H9 (cell line): ENCODE measurements at regions not wholly inside any gene's neighbourhood (a gene's known extent, or its start where the extent isn't known, plus 50 kb on each side); places are given as distances from the start of the nearest gene placed in this dataset.

Experiments used
- DNase-seq: peaks from one replicate; pipeline ENCODE4 v3.0.0-alpha.2; 2017
- H2AFZ ChIP-seq: one replicate; pipeline ENCODE4 v1.6.1; 2013; ENCODE audit warnings: mild to moderate bottlenecking, low read length, control low read depth, moderate library complexity
- H2AK5ac ChIP-seq: 2 replicates; pipeline ENCODE4 v1.6.1; 2013; ENCODE audit warnings: low read length, control low read depth, mixed read lengths; ENCODE audit not compliant: insufficient read length
- H2BK120ac ChIP-seq: one replicate; pipeline ENCODE4 v1.6.1; 2013; ENCODE audit warnings: low read depth, mild to moderate bottlenecking, low read length, control low read depth, inconsistent platforms; ENCODE audit not compliant: poor library complexity, severe bottlenecking
- H2BK12ac ChIP-seq: 2 replicates; pipeline ENCODE4 v1.6.1; 2013; ENCODE audit warnings: low read length, control low read depth, mixed read lengths, low read depth; ENCODE audit not compliant: insufficient read length
- H2BK15ac ChIP-seq: 2 replicates; pipeline ENCODE4 v1.6.1; 2013; ENCODE audit warnings: low read depth, low read length, control low read depth
- H2BK20ac ChIP-seq: one replicate; pipeline ENCODE4 v1.6.1; 2013; ENCODE audit warnings: low read depth, mild to moderate bottlenecking, low read length, control low read depth, inconsistent platforms; ENCODE audit not compliant: poor library complexity, severe bottlenecking
- H2BK5ac ChIP-seq: 2 replicates; pipeline ENCODE4 v1.6.1; 2013; ENCODE audit warnings: low read length, control low read depth, mixed read lengths; ENCODE audit not compliant: insufficient read length
- H3K14ac ChIP-seq: 2 replicates; pipeline ENCODE4 v1.6.1; 2013; ENCODE audit warnings: low read length, control low read depth; ENCODE audit not compliant: insufficient read depth
- H3K18ac ChIP-seq: 2 replicates; pipeline ENCODE4 v1.6.1; 2013; ENCODE audit warnings: low read depth, mild to moderate bottlenecking, mixed read lengths, low read length, control low read depth; ENCODE audit not compliant: insufficient read length
- H3K23ac ChIP-seq: 2 replicates; pipeline ENCODE4 v1.6.1; 2013; ENCODE audit warnings: low read length, control low read depth, mixed read lengths, low read depth; ENCODE audit not compliant: insufficient read length
- H3K23me2 ChIP-seq: 2 replicates; pipeline ENCODE4 v1.6.1; 2013; ENCODE audit warnings: low read depth, mild to moderate bottlenecking, mixed read lengths, low read length, control low read depth; ENCODE audit not compliant: insufficient read length, poor library complexity, severe bottlenecking
- H3K27ac ChIP-seq: 2 replicates; pipeline ENCODE4 v1.5.1; 2013; ENCODE audit warnings: low read length, control low read depth, mixed read lengths, low read depth; ENCODE audit not compliant: insufficient read length
- H3K27me3 ChIP-seq: 2 replicates; pipeline ENCODE4 v1.6.1; 2013; ENCODE audit warnings: low read length, control low read depth, inconsistent platforms; ENCODE audit not compliant: insufficient read depth
- H3K4ac ChIP-seq: 2 replicates; pipeline ENCODE4 v1.6.1; 2013; ENCODE audit warnings: low read depth, mild to moderate bottlenecking, control low read depth, inconsistent platforms, low read length, moderate library complexity
- H3K4me1 ChIP-seq: 2 replicates; pipeline ENCODE4 v1.6.1; 2013; ENCODE audit warnings: low read length, control low read depth, inconsistent platforms; ENCODE audit not compliant: insufficient read depth
- H3K4me2 ChIP-seq: 2 replicates; pipeline ENCODE4 v1.6.1; 2013; ENCODE audit warnings: low read length, control low read depth, mixed read lengths; ENCODE audit not compliant: insufficient read length, insufficient read depth
- H3K56ac ChIP-seq: 2 replicates; pipeline ENCODE4 v1.6.1; 2013; ENCODE audit warnings: low read depth, mild to moderate bottlenecking, mixed read lengths, low read length, control low read depth; ENCODE audit not compliant: insufficient read length
- H3K79me1 ChIP-seq: 2 replicates; pipeline ENCODE4 v1.6.1; 2013; ENCODE audit warnings: low read depth, mild to moderate bottlenecking, moderate library complexity, low read length, control low read depth, inconsistent platforms; ENCODE audit not compliant: insufficient read depth, poor library complexity, severe bottlenecking
- H3K79me2 ChIP-seq: 2 replicates; pipeline ENCODE4 v1.6.1; 2013; ENCODE audit warnings: low read length, control low read depth, inconsistent platforms; ENCODE audit not compliant: insufficient read depth
- H3K9ac ChIP-seq: 2 replicates; pipeline ENCODE4 v1.6.1; 2013; ENCODE audit warnings: low read length, control low read depth, mixed read lengths; ENCODE audit not compliant: insufficient read length; ENCODE audit errors: extremely low read depth
- H3K9me3 ChIP-seq: one replicate; pipeline ENCODE4 v1.6.1; 2013; ENCODE audit warnings: low read depth, low read length, inconsistent platforms; ENCODE audit not compliant: control insufficient read depth
- H3T11ph ChIP-seq: one replicate; pipeline ENCODE4 v1.6.1; 2013; ENCODE audit warnings: mild to moderate bottlenecking, low read length, control low read depth, inconsistent platforms
- H4K20me1 ChIP-seq: one replicate; pipeline ENCODE4 v1.6.1; 2013; ENCODE audit not compliant: control insufficient read depth, insufficient read length, insufficient read depth
- H4K5ac ChIP-seq: 2 replicates; pipeline ENCODE4 v1.6.1; 2013; ENCODE audit warnings: low read depth, mild to moderate bottlenecking, mixed read lengths, low read length, control low read depth; ENCODE audit not compliant: insufficient read length
- H4K8ac ChIP-seq: replicated peaks from 2 replicates; pipeline ENCODE4 v1.6.1; 2013; ENCODE audit warnings: low read length, control low read depth, mixed read lengths, low read depth; ENCODE audit not compliant: insufficient read length
- H4K91ac ChIP-seq: 2 replicates; pipeline ENCODE4 v1.6.1; 2013; ENCODE audit warnings: low read depth, mild to moderate bottlenecking, moderate library complexity, mixed read lengths, low read length, control low read depth; ENCODE audit not compliant: insufficient read length
- H3K27ac Mint-ChIP-seq, 3 experiments: 2 replicates in 2 of 3; 3 replicates in 1 of 3; pipeline ENCODE4 v1.8.0; 2020 to 2021; ENCODE audit warnings: mixed read lengths in 3 of 3, mild to moderate bottlenecking in 1 of 3, moderate library complexity in 1 of 3
- H3K27me3 Mint-ChIP-seq: 2 replicates; pipeline ENCODE4 v1.8.0; 2021; ENCODE audit warnings: low read depth, mild to moderate bottlenecking, moderate library complexity, mixed read lengths
- H3K36me3 Mint-ChIP-seq, 3 experiments: 2 replicates in 2 of 3; 3 replicates in 1 of 3; pipeline ENCODE4 v1.8.0; 2020 to 2021; ENCODE audit warnings: low read depth in 3 of 3, mixed read lengths in 3 of 3; ENCODE audit not compliant: insufficient read depth in 1 of 3
- H3K4me1 Mint-ChIP-seq, 2 experiments: 2 replicates each; pipeline ENCODE4 v1.8.0; 2020; ENCODE audit warnings: mixed read lengths in 2 of 2
- H3K4me3 Mint-ChIP-seq, 2 experiments: 2 replicates in 1 of 2; 3 replicates in 1 of 2; pipeline ENCODE4 v1.8.0; 2020 to 2021; ENCODE audit warnings: mild to moderate bottlenecking in 2 of 2, mixed read lengths in 2 of 2, moderate library complexity in 1 of 2
- H3K9me3 Mint-ChIP-seq, 2 experiments: 2 replicates in 1 of 2; 3 replicates in 1 of 2; pipeline ENCODE4 v1.8.0; 2020; ENCODE audit warnings: mild to moderate bottlenecking in 2 of 2, mixed read lengths in 2 of 2, moderate library complexity in 1 of 2
- CTCF ChIP-seq: fragments of 200-600 bp; sonication (generic); conservative IDR thresholded peaks from 3 replicates; pipeline ENCODE4 v1.8.0; 2021; ENCODE audit warnings: antibody characterized with exemption, mild to moderate bottlenecking
- WGBS: extraction: QIAGEN DNeasy Blood & Tissue Kit; methylation state at CpG from one replicate; pipeline ENCODE4 v1.1.7; 2013; ENCODE audit warnings: missing lambda C conversion rate, low lambda C conversion rate, mixed read lengths; ENCODE audit not compliant: insufficient read length; ENCODE audit errors: extremely low coverage; 5-methylcytosine and 5-hydroxymethylcytosine counted together

DNA sequence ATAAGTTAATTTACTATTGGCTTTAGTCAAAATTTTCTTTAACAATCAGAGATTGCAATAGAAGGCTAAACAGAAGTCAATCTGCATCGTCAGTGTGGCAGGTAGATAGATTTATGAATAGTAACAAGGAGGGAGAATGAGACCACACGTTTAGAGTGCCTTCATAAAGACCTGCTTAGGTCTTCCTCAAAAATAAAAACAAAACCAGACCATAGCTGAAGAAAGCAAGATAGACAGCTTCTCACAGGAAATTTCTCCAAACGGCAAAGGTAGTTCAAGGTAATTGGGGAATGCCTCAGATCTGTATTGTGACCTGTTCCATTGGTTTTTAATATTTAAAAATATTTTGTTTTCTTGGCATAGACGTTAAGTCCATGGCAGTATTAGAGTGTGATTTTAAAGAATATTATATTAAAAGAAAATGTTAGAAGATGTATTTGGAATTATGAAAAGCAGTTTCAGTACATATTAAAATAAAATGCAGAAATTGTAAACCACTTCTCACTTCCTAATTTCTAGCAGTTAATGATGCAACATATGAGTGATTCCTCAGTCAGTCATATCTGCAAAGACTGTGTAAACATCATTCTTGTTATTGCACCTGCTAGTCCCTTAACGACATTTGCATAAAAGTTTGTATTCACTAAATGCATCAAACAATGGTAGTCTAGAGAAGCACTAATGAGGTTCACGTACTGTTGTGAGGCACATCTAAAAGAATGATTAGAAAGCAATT, 278.0 kb downstream of the HLX start:
- Histone ChIP-seq H3K56ac (no peak overlapping the region), H2AFZ (no peak overlapping the region), H3K79me1 (no peaks in the 10 kb centered on the region), H3K4me2 (no peak overlapping the region), H4K91ac (no peak overlapping the region), H4K8ac (no peak overlapping the region), H4K20me1 (no peaks in the 10 kb centered on the region), H2BK20ac (no peak overlapping the region), H3K14ac (no peak overlapping the region), H2AK5ac (no peak overlapping the region), H2BK5ac (no peak overlapping the region), H3K23ac (no peak overlapping the region), H2BK12ac (no peak overlapping the region), H3K9ac (no peak overlapping the region), H3K18ac (no peak overlapping the region), H3T11ph (no peak overlapping the region), H3K27me3 (no peaks in the 10 kb centered on the region), H2BK15ac (no peak overlapping the region), H3K9me3 (no peaks in the 10 kb centered on the region), H3K23me2 (no peaks in the 10 kb centered on the region), H2BK120ac (no peak overlapping the region), H3K27ac (no peak overlapping the region), H4K5ac (no peak overlapping the region), H3K4ac (no peak overlapping the region), H3K79me2 (no peaks in the 10 kb centered on the region), H3K4me1 (peaks cover 2% of the 10 kb centered on the region; the same call in 1 of the 2 replicates)
- Mint-ChIP-seq H3K36me3 (no peaks in the 10 kb centered on the region; a peak in 1 of 7 replicates), H3K27ac (no peak overlapping the region), H3K4me1 (peaks cover 12 to 15% of the 10 kb centered on the region in 2 experiments), H3K27me3 (no peaks in the 10 kb centered on the region), H3K9me3 (peaks cover 0 to 2% of the 10 kb centered on the region in 2 experiments; a peak in 2 of 5 replicates), H3K4me3 (no peak overlapping the region)
- no peak for TF ChIP-seq CTCF
- no peak for DNase-seq
- 100% methylated on average over 1 of the region's 6 CpGs for WGBS
